ENCODE measurements at regions not wholly inside any gene's neighbourhood (a gene's known extent, or its start where the extent isn't known, plus 50 kb on each side); places are given as distances from the start of the nearest gene placed in this dataset.

GRCh38 chr5:41625571-41625970 lies 115.2 kb upstream of the PLCXD3 start:
- no peak for DNase-seq (ENCODE audit: low read depth, low spot score)
- TF ChIP-seq CTCF (IDR thresholded peaks at IDR 0.05; ENCODE audit: low read depth, low read length): no peak

GRCh38 chr5:41621420-41621819 lies 111.0 kb upstream of the PLCXD3 start:
- no peak for DNase-seq (ENCODE audit: low read depth, low spot score)
- H3K4me3 ChIP-seq (ENCODE audit: low read depth, low read length): no peak overlapping the region
- in situ Hi-C loops (cut with HindIII; ENCODE audit: low sequenced_read_pairs): no loop called here
- TF ChIP-seq CTCF (IDR thresholded peaks at IDR 0.05; ENCODE audit: low read depth, low read length): no peak

More at GRCh38 chr5:41625571-41625970, 115.2 kb upstream of the PLCXD3 start:
- no peak overlapping the region for H3K4me3 ChIP-seq (ENCODE audit: low read depth, low read length)
- in situ Hi-C loops (cut with HindIII; ENCODE audit: low sequenced_read_pairs): no loop called here

DNA sequence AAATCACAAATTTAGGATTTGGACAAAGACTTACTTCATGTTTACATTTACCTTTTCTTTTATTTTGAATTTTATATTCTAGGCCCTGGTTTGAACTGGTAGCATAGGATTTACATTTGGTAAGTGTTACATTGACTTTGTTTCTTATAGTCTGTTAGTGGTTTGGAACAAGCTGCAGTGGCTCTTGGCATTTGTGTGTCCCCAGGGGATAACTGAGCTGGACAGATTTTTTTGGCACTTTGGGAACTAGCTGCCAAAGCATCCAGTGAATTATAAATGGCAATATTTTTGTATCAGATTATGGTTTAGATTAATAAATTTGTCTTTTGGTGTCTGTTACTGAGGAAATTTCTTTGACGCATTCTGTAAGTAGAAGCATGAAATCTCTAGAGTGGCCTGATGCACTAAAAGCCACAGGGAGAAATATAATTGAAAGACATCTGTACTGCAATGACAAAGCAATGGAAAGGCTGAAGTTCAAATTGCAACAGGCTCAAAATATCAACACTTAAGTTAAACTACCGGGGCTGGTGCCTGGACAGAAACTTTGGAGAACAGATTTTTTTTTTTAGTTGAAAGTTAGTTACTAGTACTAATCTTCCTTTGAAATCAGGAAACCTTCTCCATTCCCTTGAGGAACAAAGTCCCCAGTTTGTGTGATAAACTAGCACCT lies 107.6 kb upstream of the PLCXD3 start:
- in situ Hi-C loops (cut with HindIII; ENCODE audit: low sequenced_read_pairs): no loop called here
- no peak for DNase-seq (ENCODE audit: low read depth, low spot score)
- TF ChIP-seq CTCF (IDR thresholded peaks at IDR 0.05; ENCODE audit: low read depth, low read length): no peak

GRCh38 chr5:41610386-41610785 lies 100.0 kb upstream of the PLCXD3 start:
- DNase-seq (ENCODE audit: low read depth, low spot score): no peak
- TF ChIP-seq CTCF (IDR thresholded peaks at IDR 0.05; ENCODE audit: low read depth, low read length): no peak
- H3K4me3 ChIP-seq (ENCODE audit: low read depth, low read length): no peak overlapping the region
- in situ Hi-C loops (cut with HindIII; ENCODE audit: low sequenced_read_pairs): no loop called here

More for the DNA sequence above, 107.6 kb upstream of the PLCXD3 start:
- H3K4me3 ChIP-seq (ENCODE audit: low read depth, low read length): no peak overlapping the region

- no peak overlapping the region for H3K4me3 ChIP-seq (ENCODE audit: low read depth, low read length)
- in situ Hi-C loops (cut with HindIII; ENCODE audit: low sequenced_read_pairs): no loop called here
- DNase-seq (ENCODE audit: low read depth, low spot score): no peak
- no peak for TF ChIP-seq CTCF (IDR thresholded peaks at IDR 0.05; ENCODE audit: low read depth, low read length)
These were observed 90.3 kb upstream of the PLCXD3 start for GRCh38 chr5:41600731-41601130.

GRCh38 chr5:41598011-41598410 lies 87.6 kb upstream of the PLCXD3 start:
- DNase-seq (ENCODE audit: low read depth, low spot score): peak; percentile 51
- no peak overlapping the region for H3K4me3 ChIP-seq (ENCODE audit: low read depth, low read length)
- no peak for TF ChIP-seq CTCF (IDR thresholded peaks at IDR 0.05; ENCODE audit: low read depth, low read length)
- in situ Hi-C loops (cut with HindIII; ENCODE audit: low sequenced_read_pairs): no loop called here
